Thyroid gland (tissue), 4 donors: ENCODE measurements at regions not wholly inside any gene's neighbourhood (a gene's known extent, or its start where the extent isn't known, plus 50 kb on each side); places are given as distances from the start of the nearest gene placed in this dataset.

ENCODE experiments used
- POLR2A ChIP-seq, 2 donors: fragments of 450-650 bp; IDR thresholded peaks; one replicate each; pipeline ENCODE4 v1.6.1; 2017; ENCODE audit warnings: antibody characterized with exemption in 2 of 2, mild to moderate bottlenecking in 2 of 2, moderate library complexity in 1 of 2
- TF ChIP-seq, protein P1 (sequence below), 6 experiments: fragments of 200-600 bp in 3 of 6; fragments of 450-650 bp in 3 of 6; sonication (generic) in 3 of 6; IDR thresholded peaks; one replicate each; pipeline ENCODE4 v1.5.1; 2016 to 2019; ENCODE audit warnings: antibody characterized with exemption in 6 of 6, mild to moderate bottlenecking in 2 of 6, inconsistent platforms in 1 of 6, moderate library complexity in 1 of 6

DNA sequence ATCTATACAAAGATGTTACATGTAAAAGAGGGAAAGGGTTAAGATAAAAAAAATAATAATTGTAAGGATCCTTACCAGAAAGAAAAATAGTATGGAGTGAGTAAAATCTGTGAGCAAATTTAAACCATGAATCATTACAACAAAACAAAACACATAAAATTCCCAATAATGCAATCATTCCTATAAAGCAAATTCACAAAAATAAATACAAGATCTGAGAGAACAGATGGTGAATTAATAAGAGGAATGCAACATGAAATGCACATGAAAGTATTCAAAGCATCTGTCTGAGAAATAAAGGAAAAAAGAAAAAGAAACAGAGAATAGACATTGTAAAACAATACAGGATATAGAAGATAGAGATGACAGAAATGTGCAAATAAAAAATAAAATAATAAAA lies 681.5 kb upstream of the KLHL1 start:
- TF ChIP-seq, protein P1, sequence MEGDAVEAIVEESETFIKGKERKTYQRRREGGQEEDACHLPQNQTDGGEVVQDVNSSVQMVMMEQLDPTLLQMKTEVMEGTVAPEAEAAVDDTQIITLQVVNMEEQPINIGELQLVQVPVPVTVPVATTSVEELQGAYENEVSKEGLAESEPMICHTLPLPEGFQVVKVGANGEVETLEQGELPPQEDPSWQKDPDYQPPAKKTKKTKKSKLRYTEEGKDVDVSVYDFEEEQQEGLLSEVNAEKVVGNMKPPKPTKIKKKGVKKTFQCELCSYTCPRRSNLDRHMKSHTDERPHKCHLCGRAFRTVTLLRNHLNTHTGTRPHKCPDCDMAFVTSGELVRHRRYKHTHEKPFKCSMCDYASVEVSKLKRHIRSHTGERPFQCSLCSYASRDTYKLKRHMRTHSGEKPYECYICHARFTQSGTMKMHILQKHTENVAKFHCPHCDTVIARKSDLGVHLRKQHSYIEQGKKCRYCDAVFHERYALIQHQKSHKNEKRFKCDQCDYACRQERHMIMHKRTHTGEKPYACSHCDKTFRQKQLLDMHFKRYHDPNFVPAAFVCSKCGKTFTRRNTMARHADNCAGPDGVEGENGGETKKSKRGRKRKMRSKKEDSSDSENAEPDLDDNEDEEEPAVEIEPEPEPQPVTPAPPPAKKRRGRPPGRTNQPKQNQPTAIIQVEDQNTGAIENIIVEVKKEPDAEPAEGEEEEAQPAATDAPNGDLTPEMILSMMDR (IDR thresholded peaks at IDR 0.05) = no peak
- no peak for TF ChIP-seq POLR2A (IDR thresholded peaks at IDR 0.05)
